ENCODE measurements at regions not wholly inside any gene's neighbourhood (a gene's known extent, or its start where the extent isn't known, plus 50 kb on each side); places are given as distances from the start of the nearest gene placed in this dataset.

DNA sequence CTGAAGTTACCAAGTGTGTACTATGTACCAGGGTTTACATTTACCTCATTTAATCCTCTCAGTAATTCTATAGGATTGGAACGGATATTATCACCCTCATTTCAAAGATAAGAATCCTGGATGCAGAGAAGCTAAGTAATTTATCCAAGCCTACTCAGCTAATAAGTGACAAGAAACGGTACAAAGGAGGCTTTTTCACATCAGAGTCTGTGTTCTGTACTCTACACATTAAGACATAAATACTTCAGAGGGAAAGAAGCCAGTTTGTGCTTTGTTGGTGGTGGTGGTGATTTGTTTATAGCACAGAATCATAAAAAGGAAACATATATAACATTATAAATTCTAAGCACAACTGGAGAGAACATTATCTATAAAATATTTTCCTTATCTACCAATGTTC, 88.3 kb upstream of the HMGCLL1 start:
- Histone ChIP-seq H2AFZ (ENCODE audit: low read depth, low read length) (no peak overlapping the region), H3K79me2 (ENCODE audit: insufficient read depth, low read length) (no peaks in the 10 kb centered on the region), H3K4me3 (ENCODE audit: insufficient read depth, low read depth, low read length) (no peak overlapping the region), H3K4me2 (ENCODE audit: low read length) (no peak overlapping the region), H3K27me3 (ENCODE audit: insufficient read depth, low read length) (no peaks in the 10 kb centered on the region), H3K4me1 (ENCODE audit: insufficient read depth, low read length) (no peaks in the 10 kb centered on the region), H3K36me3 (ENCODE audit: insufficient read depth, low read length) (no peaks in the 10 kb centered on the region), H3K27ac (ENCODE audit: low read depth, low read length) (no peak overlapping the region), H3K9me3 (ENCODE audit: insufficient read depth, low read depth, low read length) (no peaks in the 10 kb centered on the region), H3K9ac (ENCODE audit: low read length) (no peak overlapping the region), H4K20me1 (ENCODE audit: insufficient read depth, low read length) (no peaks in the 10 kb centered on the region)
- Mint-ChIP-seq H3K4me1 (ENCODE audit: low read depth, unreplicated experiment) (no peaks in the 10 kb centered on the region), H3K4me3 (ENCODE audit: unreplicated experiment) (no peak overlapping the region), H3K27ac (ENCODE audit: unreplicated experiment) (no peak overlapping the region), H3K9me3 (ENCODE audit: unreplicated experiment) (peaks cover 2% of the 10 kb centered on the region), H3K27me3 (ENCODE audit: low read depth, unreplicated experiment) (no peaks in the 10 kb centered on the region), H3K36me3 (ENCODE audit: low read depth, unreplicated experiment) (no peaks in the 10 kb centered on the region)
- no peak for TF ChIP-seq EZH2 (IDR thresholded peaks at IDR 0.05; ENCODE audit: insufficient read depth, low read length)
- TF ChIP-seq, protein P1, sequence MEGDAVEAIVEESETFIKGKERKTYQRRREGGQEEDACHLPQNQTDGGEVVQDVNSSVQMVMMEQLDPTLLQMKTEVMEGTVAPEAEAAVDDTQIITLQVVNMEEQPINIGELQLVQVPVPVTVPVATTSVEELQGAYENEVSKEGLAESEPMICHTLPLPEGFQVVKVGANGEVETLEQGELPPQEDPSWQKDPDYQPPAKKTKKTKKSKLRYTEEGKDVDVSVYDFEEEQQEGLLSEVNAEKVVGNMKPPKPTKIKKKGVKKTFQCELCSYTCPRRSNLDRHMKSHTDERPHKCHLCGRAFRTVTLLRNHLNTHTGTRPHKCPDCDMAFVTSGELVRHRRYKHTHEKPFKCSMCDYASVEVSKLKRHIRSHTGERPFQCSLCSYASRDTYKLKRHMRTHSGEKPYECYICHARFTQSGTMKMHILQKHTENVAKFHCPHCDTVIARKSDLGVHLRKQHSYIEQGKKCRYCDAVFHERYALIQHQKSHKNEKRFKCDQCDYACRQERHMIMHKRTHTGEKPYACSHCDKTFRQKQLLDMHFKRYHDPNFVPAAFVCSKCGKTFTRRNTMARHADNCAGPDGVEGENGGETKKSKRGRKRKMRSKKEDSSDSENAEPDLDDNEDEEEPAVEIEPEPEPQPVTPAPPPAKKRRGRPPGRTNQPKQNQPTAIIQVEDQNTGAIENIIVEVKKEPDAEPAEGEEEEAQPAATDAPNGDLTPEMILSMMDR (IDR thresholded peaks at IDR 0.05; ENCODE audit: insufficient read depth, low read depth, low read length), result no peak
- DNase-seq (ENCODE audit: low read depth) (no peak), FAIRE-seq (no peak)

DNA sequence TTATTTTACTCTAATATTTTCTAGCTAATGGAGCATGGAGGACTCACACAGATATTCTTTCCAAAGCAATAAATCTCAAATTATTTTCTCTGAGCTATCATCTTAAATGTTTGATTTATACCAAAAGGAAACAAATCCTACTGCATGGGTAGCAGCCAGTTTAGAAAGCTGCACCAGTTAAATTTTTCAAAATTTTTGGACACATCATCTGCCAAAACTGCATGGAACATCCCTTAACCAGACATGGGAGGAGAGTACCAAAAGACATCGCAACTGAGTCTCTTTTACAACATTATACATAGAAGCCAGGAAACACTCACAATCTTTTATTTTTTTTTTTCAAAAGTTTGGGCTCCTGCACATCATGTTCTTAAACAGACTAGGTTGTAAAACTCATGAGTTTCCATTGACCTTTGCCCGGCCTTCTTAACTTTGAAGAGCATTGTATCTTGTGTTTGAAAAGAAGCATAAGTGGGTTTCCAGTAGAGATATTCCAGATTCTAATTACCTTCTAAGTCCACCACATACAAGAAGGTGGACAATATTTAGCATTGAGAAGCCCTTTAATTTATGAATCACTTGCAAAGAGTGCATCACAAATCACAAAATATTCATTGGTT, 87.7 kb upstream of the HMGCLL1 start:
- DNase-seq (ENCODE audit: low read depth), result no peak
- no peak for FAIRE-seq
- no peaks in the 10 kb centered on the region for H3K4me1 ChIP-seq (ENCODE audit: insufficient read depth, low read length)

DNA sequence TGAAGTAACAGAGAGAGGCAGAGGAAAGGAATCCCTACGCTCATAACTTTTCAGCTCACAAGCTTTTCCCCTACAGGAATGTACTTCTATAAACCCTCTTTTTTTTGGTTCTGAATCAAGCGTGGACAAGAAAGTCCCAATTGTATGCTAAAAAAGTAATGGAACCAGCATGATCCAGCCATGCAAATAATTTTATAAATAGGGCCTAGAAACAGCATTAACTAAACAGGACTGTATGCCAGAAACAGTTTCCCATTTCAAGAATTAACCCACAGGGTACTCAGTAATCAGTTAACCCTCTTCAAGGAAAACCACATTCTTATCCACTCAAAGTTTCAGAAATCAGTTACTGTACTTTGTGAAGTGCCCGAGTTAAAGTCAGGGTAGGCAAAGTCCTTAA, 87.0 kb upstream of the HMGCLL1 start:
- Mint-ChIP-seq H3K4me1 (ENCODE audit: low read depth, unreplicated experiment) (no peaks in the 10 kb centered on the region), H3K27ac (ENCODE audit: unreplicated experiment) (no peak overlapping the region), H3K27me3 (ENCODE audit: low read depth, unreplicated experiment) (no peaks in the 10 kb centered on the region), H3K4me3 (ENCODE audit: unreplicated experiment) (no peak overlapping the region), H3K9me3 (ENCODE audit: unreplicated experiment) (peaks cover 2% of the 10 kb centered on the region), H3K36me3 (ENCODE audit: low read depth, unreplicated experiment) (no peaks in the 10 kb centered on the region)
- no peak for TF ChIP-seq EZH2 (IDR thresholded peaks at IDR 0.05; ENCODE audit: insufficient read depth, low read length)
- TF ChIP-seq, protein P1 (IDR thresholded peaks at IDR 0.05; ENCODE audit: insufficient read depth, low read depth, low read length), result no peak
- Histone ChIP-seq H3K27me3 (ENCODE audit: insufficient read depth, low read length) (no peaks in the 10 kb centered on the region), H3K9ac (ENCODE audit: low read length) (no peak overlapping the region), H3K4me2 (ENCODE audit: low read length) (no peak overlapping the region), H3K4me3 (ENCODE audit: insufficient read depth, low read depth, low read length) (no peak overlapping the region), H2AFZ (ENCODE audit: low read depth, low read length) (no peak overlapping the region), H3K4me1 (ENCODE audit: insufficient read depth, low read length) (no peaks in the 10 kb centered on the region), H3K9me3 (ENCODE audit: insufficient read depth, low read depth, low read length) (no peaks in the 10 kb centered on the region), H4K20me1 (ENCODE audit: insufficient read depth, low read length) (no peaks in the 10 kb centered on the region), H3K79me2 (ENCODE audit: insufficient read depth, low read length) (no peaks in the 10 kb centered on the region), H3K27ac (ENCODE audit: low read depth, low read length) (no peak overlapping the region), H3K36me3 (ENCODE audit: insufficient read depth, low read length) (no peaks in the 10 kb centered on the region)
- FAIRE-seq (no peak), DNase-seq (ENCODE audit: low read depth) (no peak)

More for the DNA sequence above, 87.7 kb upstream of the HMGCLL1 start:
- H3K27me3 ChIP-seq (ENCODE audit: insufficient read depth, low read length), result no peaks in the 10 kb centered on the region
- H2AFZ ChIP-seq (ENCODE audit: low read depth, low read length), result no peak overlapping the region
- H3K36me3 ChIP-seq (ENCODE audit: insufficient read depth, low read length), result no peaks in the 10 kb centered on the region
- TF ChIP-seq, protein P1 (IDR thresholded peaks at IDR 0.05; ENCODE audit: insufficient read depth, low read depth, low read length), result no peak
- no peak for TF ChIP-seq EZH2 (IDR thresholded peaks at IDR 0.05; ENCODE audit: insufficient read depth, low read length)
- no peaks in the 10 kb centered on the region for H4K20me1 ChIP-seq (ENCODE audit: insufficient read depth, low read length)
- H3K9me3 ChIP-seq (ENCODE audit: insufficient read depth, low read depth, low read length), result no peaks in the 10 kb centered on the region
- Mint-ChIP-seq H3K27me3 (ENCODE audit: low read depth, unreplicated experiment) (no peaks in the 10 kb centered on the region), H3K4me3 (ENCODE audit: unreplicated experiment) (no peak overlapping the region), H3K36me3 (ENCODE audit: low read depth, unreplicated experiment) (no peaks in the 10 kb centered on the region), H3K9me3 (ENCODE audit: unreplicated experiment) (peaks cover 2% of the 10 kb centered on the region), H3K4me1 (ENCODE audit: low read depth, unreplicated experiment) (no peaks in the 10 kb centered on the region), H3K27ac (ENCODE audit: unreplicated experiment) (no peak overlapping the region)
- no peak overlapping the region for H3K4me2 ChIP-seq (ENCODE audit: low read length)
- no peak overlapping the region for H3K4me3 ChIP-seq (ENCODE audit: insufficient read depth, low read depth, low read length)
- H3K9ac ChIP-seq (ENCODE audit: low read length), result no peak overlapping the region
- H3K27ac ChIP-seq (ENCODE audit: low read depth, low read length), result no peak overlapping the region
- H3K79me2 ChIP-seq (ENCODE audit: insufficient read depth, low read length), result no peaks in the 10 kb centered on the region
